Left renal pelvis (tissue), 4 donors: ENCODE measurements at regions not wholly inside any gene's neighbourhood (a gene's known extent, or its start where the extent isn't known, plus 50 kb on each side); places are given as distances from the start of the nearest gene placed in this dataset.

Experiments used
- DNase-seq, 4 donors: peaks; one replicate each; pipeline ENCODE4 v3.0.0-alpha.2; 2013; ENCODE audit warnings: low read depth in 4 of 4, low spot score in 3 of 4

GRCh38 chr18:28637897-28638296 is 461.0 kb upstream of the CDH2 start:
- no peak for DNase-seq

GRCh38 chr18:28635530-28635929 is 458.6 kb upstream of the CDH2 start:
- DNase-seq, result no peak

DNA sequence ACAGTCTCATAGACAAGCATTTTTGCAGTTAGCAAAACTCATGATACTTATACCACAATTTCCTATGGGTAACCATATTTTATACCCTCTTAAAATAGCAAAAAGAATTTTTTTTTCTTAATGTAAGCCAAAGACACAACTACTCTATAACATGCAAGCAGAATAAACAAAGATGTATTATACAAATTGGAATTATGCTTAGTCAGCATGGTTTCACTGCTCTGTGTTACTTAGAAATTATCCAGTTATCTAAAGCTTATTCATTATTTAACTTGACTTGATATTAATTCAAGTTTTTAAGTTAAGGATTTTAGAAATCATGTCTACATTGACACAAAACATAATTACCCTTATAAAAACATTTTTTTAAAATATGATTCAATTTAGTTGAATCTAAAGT is 449.8 kb upstream of the CDH2 start:
- no peak for DNase-seq

- no peak for DNase-seq
These were observed 431.1 kb upstream of the CDH2 start for GRCh38 chr18:28607991-28608390.

GRCh38 chr18:28606686-28607085 is 429.8 kb upstream of the CDH2 start:
- no peak for DNase-seq

DNA sequence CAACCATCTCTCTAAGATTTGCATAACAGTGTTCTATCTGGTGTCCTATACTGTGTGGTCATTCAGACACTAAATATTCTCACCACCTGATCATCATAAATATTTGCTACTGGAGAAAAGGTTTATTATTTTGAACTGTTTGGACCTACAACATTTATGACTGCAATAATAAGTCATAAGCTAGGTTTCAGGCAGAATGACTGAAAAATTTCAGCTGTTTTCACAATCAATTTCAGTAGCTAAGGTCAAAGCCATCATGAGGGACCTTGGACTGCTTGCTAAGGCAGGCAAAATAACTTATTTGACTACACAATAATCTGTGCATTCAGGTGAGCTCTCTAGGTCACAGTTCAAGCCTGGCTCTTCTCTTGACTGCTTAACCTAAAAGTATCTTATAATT is 425.5 kb upstream of the CDH2 start:
- DNase-seq, result no peak

DNA sequence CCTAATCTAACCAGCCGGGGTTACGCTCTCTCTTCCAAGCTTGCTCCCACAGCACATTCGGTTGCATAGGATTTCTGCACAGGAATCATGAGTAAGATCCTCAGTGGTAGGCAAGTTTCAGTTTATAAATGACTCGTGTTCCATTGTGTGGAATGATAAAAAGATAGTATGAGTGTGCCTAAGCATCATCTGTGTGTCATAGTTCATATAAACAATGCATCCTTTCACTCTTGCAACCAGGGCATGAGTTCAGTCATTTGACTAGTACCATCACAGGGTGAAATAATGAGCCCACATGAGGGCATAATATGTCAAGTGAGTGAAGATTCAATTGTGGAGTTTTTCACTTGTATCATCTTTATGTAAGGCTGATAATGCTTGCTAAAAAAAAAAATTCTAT is 417.1 kb upstream of the CDH2 start:
- DNase-seq, result no peak

DNA sequence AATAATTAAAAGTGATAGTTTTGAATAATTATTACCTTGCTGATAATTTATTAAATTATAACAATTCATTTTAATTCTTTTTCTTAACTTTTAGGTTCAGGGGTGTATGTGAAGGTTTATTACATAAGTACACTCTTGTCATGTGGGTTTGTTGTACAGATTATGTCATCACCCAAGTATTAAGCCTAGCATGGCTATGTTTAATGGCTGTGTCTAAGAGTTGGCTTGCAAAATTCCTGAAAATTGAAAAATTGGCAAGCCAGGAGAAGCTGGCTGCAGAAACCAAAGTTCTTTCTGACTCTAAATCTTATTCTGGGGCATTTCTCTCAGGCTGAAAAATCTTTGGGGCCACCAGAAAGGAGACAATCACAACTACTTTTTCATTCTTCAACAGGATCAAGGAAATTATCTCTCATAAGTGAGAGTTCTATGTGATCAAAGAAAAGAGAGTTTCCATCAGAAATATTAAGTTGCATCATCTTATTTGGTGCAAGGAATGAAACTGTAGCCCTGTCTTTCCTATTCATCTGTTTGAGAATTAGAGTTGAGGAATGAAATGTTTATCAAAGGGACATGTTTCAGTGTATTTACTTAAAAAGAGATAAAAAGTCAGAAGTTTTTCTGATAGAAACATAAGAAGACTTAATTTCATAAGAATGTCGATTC is 412.1 kb upstream of the CDH2 start:
- DNase-seq, result no peak

DNA sequence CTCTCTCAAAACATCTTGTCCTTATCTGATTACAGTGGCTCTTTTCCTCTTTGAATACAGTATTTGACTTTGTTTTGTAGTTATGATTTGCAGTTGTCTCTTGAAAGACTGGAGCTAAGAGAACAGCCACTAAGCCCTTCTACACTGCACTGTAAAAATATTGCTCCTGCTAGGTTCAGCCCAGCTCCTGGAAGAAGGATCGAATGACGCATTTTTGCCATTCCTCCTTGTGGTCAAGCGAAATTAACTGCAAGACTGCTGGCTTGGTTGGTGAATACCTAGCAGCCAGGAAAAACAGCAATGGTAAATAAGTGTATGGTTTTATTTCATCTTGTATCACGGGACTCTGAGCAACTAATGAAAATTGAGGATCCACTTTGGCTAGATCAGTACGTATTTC is 407.8 kb upstream of the CDH2 start:
- DNase-seq, result peak in 3 of 4 donors; percentile 14 to 54 (median 28)

GRCh38 chr18:28582724-28583123 is 405.8 kb upstream of the CDH2 start:
- no peak for DNase-seq

DNA sequence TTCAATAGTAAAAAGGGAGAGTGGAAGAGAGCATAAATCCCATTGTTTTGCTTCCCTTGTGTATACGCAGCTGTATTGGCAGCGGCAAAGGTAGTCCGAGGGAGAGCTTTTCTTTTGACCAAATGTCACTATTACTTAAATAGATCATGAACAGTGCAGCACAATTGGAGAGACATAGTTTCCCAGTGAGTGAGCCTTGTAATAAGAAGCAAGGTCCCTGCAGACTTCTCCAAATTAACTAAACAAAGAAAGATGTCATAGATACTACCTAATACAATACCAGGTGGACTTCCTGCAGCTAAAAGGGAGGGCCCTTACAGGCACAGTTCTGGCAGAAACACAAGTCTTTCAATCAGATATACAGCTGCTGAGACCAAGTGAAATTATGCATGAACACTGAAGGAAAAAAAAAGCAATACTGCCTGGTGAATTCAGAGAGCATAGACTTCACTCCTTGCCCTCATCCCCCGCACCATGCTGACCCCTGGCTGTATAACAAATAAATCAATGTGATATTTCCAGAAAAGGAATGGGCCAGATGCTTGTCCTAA is 404.7 kb upstream of the CDH2 start:
- peak; percentile 3 to 32 (median 12) for DNase-seq

GRCh38 chr18:28576941-28577340 is 400.0 kb upstream of the CDH2 start:
- DNase-seq, result no peak

DNA sequence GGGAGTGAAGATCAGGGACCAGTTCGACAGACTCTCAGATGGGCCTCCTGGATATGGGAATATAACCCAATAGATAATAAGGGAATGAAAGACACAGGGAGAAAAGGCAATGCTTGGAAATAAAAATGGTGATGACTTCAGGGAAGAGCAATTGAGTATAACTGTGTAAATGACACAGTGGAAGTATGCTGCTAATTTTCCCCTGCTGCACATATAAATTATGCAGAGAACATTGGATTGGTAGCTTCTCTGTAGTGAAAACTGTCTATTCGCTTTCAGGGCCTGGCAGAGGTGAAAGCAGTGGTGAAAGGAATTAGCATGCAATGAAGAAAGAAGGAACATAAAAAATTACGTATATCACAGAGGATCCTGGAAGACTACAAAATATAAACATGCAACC is 398.2 kb upstream of the CDH2 start:
- no peak for DNase-seq

DNA sequence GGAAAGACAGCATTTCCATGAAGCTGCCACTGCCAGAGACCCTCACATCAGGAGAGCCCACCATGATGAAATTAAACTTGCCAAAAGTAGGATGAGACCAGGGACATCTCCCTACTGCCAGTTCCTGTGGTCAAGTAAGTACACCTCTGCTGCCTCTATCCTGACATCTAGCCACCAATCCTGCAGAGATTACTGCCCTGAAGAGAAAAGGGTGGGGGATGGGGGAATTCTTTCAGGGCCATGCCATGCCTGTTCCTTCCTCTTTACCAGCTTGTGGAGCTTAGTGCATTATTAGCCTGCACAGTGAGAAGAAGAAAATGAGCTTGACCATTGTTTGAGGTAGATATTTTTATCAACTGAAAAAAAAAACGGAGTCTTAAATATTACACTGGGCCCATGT is 397.2 kb upstream of the CDH2 start:
- DNase-seq, result no peak

DNA sequence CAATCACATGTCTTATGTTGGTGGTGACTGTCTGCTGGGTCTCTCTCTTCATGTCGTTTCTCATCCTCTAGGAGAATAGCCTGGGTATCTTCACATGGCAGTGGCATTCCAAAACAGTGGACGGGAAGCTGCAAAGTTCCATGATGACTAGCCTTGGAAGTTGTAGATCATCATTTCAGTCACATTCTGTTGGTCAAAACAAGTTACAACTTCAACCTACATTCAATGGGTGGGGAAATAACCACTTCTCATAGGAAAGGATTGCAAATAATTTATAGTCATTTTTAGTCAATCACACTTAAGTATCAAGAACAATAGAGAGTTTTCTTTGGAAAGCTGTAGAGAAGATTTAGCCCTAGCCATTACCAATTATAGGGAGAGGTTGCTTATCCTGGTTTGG is 395.0 kb upstream of the CDH2 start:
- DNase-seq, result no peak

DNA sequence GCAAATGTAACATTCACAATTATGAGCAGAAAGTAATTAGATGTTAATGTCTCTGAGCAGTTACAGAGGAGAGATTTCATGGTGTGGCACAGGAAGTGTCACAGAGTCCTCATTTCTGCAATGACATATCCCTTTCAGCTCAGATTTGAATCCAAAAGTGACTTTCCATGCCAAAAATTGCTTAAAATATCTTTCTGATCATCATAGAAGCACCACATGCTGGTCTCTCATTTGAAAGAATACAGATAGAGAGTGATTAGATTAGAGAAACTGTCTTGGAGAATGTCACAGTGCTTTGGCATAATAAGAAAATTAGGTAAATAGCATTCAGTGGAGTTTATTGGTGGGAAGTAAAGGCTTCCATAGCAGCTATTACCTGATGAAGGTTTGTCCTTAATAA is 383.4 kb upstream of the CDH2 start:
- DNase-seq, result no peak

DNA sequence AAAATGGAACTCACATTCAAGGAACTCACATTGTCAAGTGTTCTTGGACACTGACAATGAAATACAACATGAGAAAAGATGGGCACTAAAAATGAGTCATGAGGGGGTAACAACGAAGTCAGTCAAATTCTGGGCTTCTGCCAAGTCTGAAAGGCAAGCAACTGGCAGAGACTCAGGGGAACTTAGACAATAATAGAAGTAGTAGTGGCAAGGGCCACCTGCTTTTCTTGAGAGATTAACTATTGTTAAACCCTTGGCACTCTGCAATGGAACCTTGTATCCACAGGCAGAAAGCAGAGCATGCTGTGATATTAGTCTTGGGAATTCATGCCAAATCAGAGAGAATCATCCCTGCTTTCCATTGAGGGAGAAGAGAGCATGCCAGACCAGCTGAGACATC is 382.6 kb upstream of the CDH2 start:
- no peak for DNase-seq

DNA sequence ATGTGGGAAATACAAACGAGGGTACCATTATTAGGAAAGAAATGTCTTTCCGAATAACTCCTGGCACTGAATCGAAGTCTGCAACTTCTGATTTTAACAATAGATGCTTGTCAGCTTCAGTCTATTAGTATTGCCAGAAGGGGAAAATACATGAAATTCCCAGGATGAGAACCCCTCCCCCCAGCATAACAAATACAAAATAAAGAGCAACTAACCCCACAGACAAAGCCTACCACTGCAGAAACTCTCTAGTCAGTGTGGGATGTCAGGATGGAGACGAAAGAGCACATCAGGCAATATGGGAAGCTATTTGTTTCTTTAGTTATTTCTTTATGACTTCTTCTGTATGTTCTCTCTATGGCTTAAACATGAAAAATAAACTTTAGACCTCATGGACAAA is 365.0 kb upstream of the CDH2 start:
- DNase-seq, result no peak

DNA sequence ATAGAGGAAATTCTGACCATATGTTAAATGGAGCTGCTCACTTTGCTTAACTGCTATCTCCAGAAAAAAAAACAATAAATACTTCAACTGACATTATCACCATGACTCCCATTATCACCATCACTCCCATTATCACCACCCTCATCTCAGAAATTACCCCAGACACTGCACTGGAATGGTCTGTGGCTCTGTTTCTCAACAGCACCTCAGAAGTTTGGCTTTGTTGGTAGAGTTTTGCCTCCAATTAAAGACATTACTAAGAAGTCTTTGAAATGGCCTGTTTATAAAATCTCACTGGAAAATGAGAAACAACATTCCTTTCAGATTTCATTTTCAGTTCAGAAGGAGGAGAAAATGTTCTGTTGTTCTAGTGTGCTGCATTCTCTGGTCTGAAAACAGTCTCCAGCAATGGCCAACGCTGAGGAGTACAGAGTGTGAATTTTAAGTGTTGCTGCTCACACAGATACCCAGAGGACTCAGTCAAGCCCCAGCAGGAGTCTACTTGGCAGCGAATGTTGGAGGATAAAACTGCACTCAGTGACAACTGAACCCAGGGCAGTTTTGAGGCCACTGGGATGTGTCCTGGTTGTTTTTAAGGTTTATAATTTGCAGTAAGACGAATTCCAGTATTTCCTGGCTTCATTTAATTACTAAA is 364.5 kb upstream of the CDH2 start:
- DNase-seq, result no peak

DNA sequence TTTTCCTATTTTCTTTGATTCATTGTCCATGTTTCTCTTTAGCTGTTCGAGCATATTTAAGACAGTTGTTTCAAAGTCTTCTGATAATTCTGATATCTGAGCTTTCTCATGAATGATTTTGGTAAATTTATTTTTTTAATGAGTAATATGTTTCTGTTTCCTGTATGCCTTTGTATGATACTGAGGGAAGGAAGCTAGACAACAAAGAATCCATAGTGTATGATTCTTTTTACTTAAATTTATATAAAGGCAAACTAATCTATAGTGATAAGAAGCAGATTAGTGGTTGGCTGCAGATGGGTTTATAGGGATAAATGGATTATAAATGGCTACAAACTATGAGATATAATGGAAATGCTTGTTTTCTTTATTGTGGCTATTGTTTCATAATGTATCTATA is 352.7 kb upstream of the CDH2 start:
- DNase-seq, result no peak

DNA sequence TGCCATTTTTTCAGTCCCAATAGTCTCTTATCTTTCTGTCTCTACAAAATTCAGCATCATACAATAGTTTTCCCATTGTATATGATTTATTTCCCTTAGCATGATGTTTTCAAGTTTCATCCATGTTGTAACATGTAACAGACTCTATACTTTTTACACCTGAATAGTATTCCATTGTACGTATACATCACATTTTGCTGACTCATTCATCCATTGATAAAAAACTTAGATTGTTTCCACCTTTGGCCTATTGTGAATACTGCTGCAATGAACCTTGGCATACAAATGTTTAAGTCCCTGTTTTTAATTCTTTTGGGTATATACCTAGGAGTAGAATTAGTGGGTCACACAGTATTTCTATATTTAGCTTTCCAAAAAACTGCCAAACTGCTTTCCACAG is 349.3 kb upstream of the CDH2 start:
- no peak for DNase-seq

DNA sequence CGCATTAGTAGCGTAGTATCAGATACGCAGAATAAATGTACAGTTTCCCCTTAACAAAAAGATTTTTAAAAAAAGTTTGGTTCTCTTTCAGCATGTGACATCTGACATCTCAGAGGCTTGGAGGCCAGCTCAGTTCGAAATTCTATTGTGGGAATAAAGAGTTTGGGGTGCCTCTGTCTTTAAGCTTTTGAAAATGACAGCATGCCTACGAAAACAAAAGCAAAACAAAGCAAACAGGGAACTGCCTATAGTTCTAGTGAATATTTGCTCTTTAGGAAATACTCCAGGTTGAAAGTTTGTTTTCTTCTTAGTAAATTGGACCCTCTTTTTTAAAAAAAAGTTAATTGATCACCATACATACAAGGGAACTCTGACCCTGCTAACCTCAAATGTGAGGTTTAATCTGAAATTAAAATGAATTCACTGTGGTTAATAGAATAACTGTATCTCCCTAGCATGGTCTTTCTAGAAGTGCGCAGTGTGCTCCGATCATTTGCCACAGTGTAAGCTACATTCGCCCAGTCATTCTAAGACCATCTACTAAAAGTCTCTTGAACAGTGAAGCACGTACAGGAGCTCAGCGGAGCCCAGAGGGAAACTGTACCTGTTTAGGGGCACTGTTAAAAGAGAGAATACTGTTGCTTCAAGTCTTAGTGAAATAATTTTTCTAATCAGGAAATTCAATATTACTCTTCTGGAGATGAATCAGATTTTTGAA is 347.0 kb upstream of the CDH2 start:
- no peak for DNase-seq
